Ishikawa (cell line): ENCODE measurements at regions not wholly inside any gene's neighbourhood (a gene's known extent, or its start where the extent isn't known, plus 50 kb on each side); places are given as distances from the start of the nearest gene placed in this dataset.

ENCODE experiments used
- CEBPB ChIP-seq: IDR thresholded peaks from 2 replicates; pipeline ENCODE4 v1.6.1; 2012
- CREB1 ChIP-seq: IDR thresholded peaks from 2 replicates; pipeline ENCODE4 v1.6.1; 2012; ENCODE audit warnings: low read depth
- EGR1 ChIP-seq: IDR thresholded peaks from 2 replicates; pipeline ENCODE4 v1.6.1; 2012
- EP300 ChIP-seq: IDR thresholded peaks from 2 replicates; pipeline ENCODE4 v1.6.1; 2012; ENCODE audit warnings: borderline replicate concordance
- FOXM1 ChIP-seq: IDR thresholded peaks from 2 replicates; pipeline ENCODE4 v1.6.1; 2012; ENCODE audit warnings: low read depth, borderline replicate concordance
- MAX ChIP-seq: IDR thresholded peaks from 2 replicates; pipeline ENCODE4 v1.6.1; 2012
- NFIC ChIP-seq: IDR thresholded peaks from 2 replicates; pipeline ENCODE4 v1.6.1; 2012
- RAD21 ChIP-seq: IDR thresholded peaks from 2 replicates; pipeline ENCODE4 v1.6.1; 2012; ENCODE audit warnings: low read depth
- REST ChIP-seq: IDR thresholded peaks from 2 replicates; pipeline ENCODE4 v1.6.1; 2012; ENCODE audit warnings: low read depth, mild to moderate bottlenecking
- TAF1 ChIP-seq: IDR thresholded peaks from 2 replicates; pipeline ENCODE4 v1.6.1; 2012; ENCODE audit warnings: low read depth, mild to moderate bottlenecking
- TCF12 ChIP-seq: IDR thresholded peaks from 2 replicates; pipeline ENCODE4 v1.6.1; 2012; ENCODE audit warnings: low read depth
- TEAD4 ChIP-seq: IDR thresholded peaks from 2 replicates; pipeline ENCODE4 v1.6.1; 2012
- USF1 ChIP-seq: IDR thresholded peaks from 2 replicates; pipeline ENCODE4 v1.6.1; 2012
- YY1 ChIP-seq: IDR thresholded peaks from 2 replicates; pipeline ENCODE4 v1.6.1; 2012; ENCODE audit warnings: low read depth
- ZBTB7A ChIP-seq: IDR thresholded peaks from 2 replicates; pipeline ENCODE4 v1.6.1; 2012; ENCODE audit warnings: low read depth

- no peak for TF ChIP-seq RAD21
- no peak for TF ChIP-seq TAF1
These were observed 527.7 kb downstream of the RPS29 start for GRCh38 chr14:49058511-49058910.

GRCh38 chr14:49057838-49058510, 528.2 kb downstream of the RPS29 start:
- TF ChIP-seq FOXM1 (no peak), TCF12 (no peak), YY1 (no peak), ZBTB7A (no peak), TEAD4 (no peak), MAX (no peak), EGR1 (no peak), TAF1 (no peak), CREB1 (no peak), NFIC (no peak), USF1 (no peak), RAD21 (no peak)

- TF ChIP-seq REST (no peak), CREB1 (no peak), EGR1 (no peak), FOXM1 (no peak), CEBPB (no peak), TCF12 (no peak), NFIC (no peak), ZBTB7A (no peak), YY1 (no peak), TEAD4 (no peak), MAX (no peak), EP300 (no peak), RAD21 (no peak), USF1 (no peak)
These were observed 530.2 kb downstream of the RPS29 start for GRCh38 chr14:49056021-49056420.

- no peak for TF ChIP-seq REST
- no peak for TF ChIP-seq NFIC
- TF ChIP-seq TAF1, result no peak
These were observed 533.7 kb downstream of the RPS29 start for GRCh38 chr14:49052521-49052920.

GRCh38 chr14:49051328-49052060, 534.7 kb downstream of the RPS29 start:
- TF ChIP-seq CEBPB (no peak), USF1 (no peak), TCF12 (no peak), FOXM1 (no peak), ZBTB7A (no peak), TAF1 (no peak), RAD21 (no peak), EP300 (no peak), CREB1 (no peak)

GRCh38 chr14:49050822-49051221, 535.4 kb downstream of the RPS29 start:
- TF ChIP-seq TCF12, result no peak
- TF ChIP-seq TEAD4, result no peak
- no peak for TF ChIP-seq EP300
- no peak for TF ChIP-seq REST
